Chondrocyte (in vitro differentiated cells): ENCODE measurements at regions not wholly inside any gene's neighbourhood (a gene's known extent, or its start where the extent isn't known, plus 50 kb on each side); places are given as distances from the start of the nearest gene placed in this dataset.

Experiments used
- DNase-seq: peaks from one replicate; pipeline ENCODE4 v3.0.0; 2021; ENCODE audit warnings: mixed read lengths, low spot score
- H3K27ac Mint-ChIP-seq: one replicate; pipeline ENCODE4 v1.8.0; 2021; ENCODE audit warnings: mild to moderate bottlenecking, moderate library complexity, mixed read lengths; ENCODE audit not compliant: unreplicated experiment
- H3K27me3 Mint-ChIP-seq: 2 replicates; pipeline ENCODE4 v1.8.0; 2021; ENCODE audit warnings: low read depth, mixed read lengths
- H3K36me3 Mint-ChIP-seq: 2 replicates; pipeline ENCODE4 v1.8.0; 2021; ENCODE audit warnings: low read depth, mixed read lengths
- H3K4me1 Mint-ChIP-seq: 2 replicates; pipeline ENCODE4 v1.8.0; 2021; ENCODE audit warnings: low read depth, mild to moderate bottlenecking, mixed read lengths
- H3K4me3 Mint-ChIP-seq: one replicate; pipeline ENCODE4 v1.8.0; 2021; ENCODE audit warnings: mild to moderate bottlenecking, moderate library complexity, mixed read lengths; ENCODE audit not compliant: unreplicated experiment
- H3K9me3 Mint-ChIP-seq: 2 replicates; pipeline ENCODE4 v1.8.0; 2021; ENCODE audit warnings: low read depth, mixed read lengths
- CTCF ChIP-seq: fragments of 200-600 bp; sonication (generic); IDR thresholded peaks from 2 replicates; pipeline ENCODE4 v1.5.0; 2021; ENCODE audit warnings: antibody characterized with exemption, mild to moderate bottlenecking, moderate library complexity

GRCh38 chr2:118609138-118609537, 238.3 kb downstream of the EN1 start:
- Mint-ChIP-seq H3K9me3 (peaks cover 10% of the 10 kb centered on the region), H3K4me1 (no peaks in the 10 kb centered on the region), H3K27ac (no peak overlapping the region), H3K27me3 (peaks cover 12% of the 10 kb centered on the region), H3K36me3 (no peaks in the 10 kb centered on the region), H3K4me3 (no peak overlapping the region)
- no peak for TF ChIP-seq CTCF
- no peak for DNase-seq

- H3K4me1 Mint-ChIP-seq: no peaks in the 10 kb centered on the region
- no peak overlapping the region for H3K4me3 Mint-ChIP-seq
- peaks cover 11% of the 10 kb centered on the region for H3K9me3 Mint-ChIP-seq
- TF ChIP-seq CTCF: no peak
- H3K36me3 Mint-ChIP-seq: no peaks in the 10 kb centered on the region
- no peak for DNase-seq
- no peak overlapping the region for H3K27ac Mint-ChIP-seq
- peaks cover 7% of the 10 kb centered on the region for H3K27me3 Mint-ChIP-seq
Observed at GRCh38 chr2:118607641-118608040, 239.8 kb downstream of the EN1 start.

GRCh38 chr2:118604811-118605210, 242.6 kb downstream of the EN1 start:
- no peak overlapping the region for H3K4me3 Mint-ChIP-seq

GRCh38 chr2:118604371-118604770, 243.1 kb downstream of the EN1 start:
- Mint-ChIP-seq H3K27me3 (peaks cover 5% of the 10 kb centered on the region), H3K4me3 (no peak overlapping the region), H3K9me3 (peaks cover 22% of the 10 kb centered on the region), H3K4me1 (no peaks in the 10 kb centered on the region), H3K27ac (no peak overlapping the region), H3K36me3 (no peaks in the 10 kb centered on the region)
- TF ChIP-seq CTCF: no peak
- no peak for DNase-seq

More at GRCh38 chr2:118604811-118605210, 242.6 kb downstream of the EN1 start:
- DNase-seq: no peak
- no peaks in the 10 kb centered on the region for H3K36me3 Mint-ChIP-seq
- H3K27me3 Mint-ChIP-seq: peaks cover 5% of the 10 kb centered on the region
- H3K4me1 Mint-ChIP-seq: no peaks in the 10 kb centered on the region
- no peak for TF ChIP-seq CTCF
- H3K9me3 Mint-ChIP-seq: peaks cover 26% of the 10 kb centered on the region
- no peak overlapping the region for H3K27ac Mint-ChIP-seq

GRCh38 chr2:118599141-118599540, 248.3 kb downstream of the EN1 start:
- Mint-ChIP-seq H3K36me3 (no peaks in the 10 kb centered on the region), H3K4me1 (no peaks in the 10 kb centered on the region), H3K4me3 (no peak overlapping the region), H3K27me3 (peaks cover 4% of the 10 kb centered on the region), H3K9me3 (peaks cover 35% of the 10 kb centered on the region), H3K27ac (no peak overlapping the region)
- DNase-seq: no peak
- TF ChIP-seq CTCF: no peak
